ENCODE measurements at regions not wholly inside any gene's neighbourhood (a gene's known extent, or its start where the extent isn't known, plus 50 kb on each side); places are given as distances from the start of the nearest gene placed in this dataset.

DNA sequence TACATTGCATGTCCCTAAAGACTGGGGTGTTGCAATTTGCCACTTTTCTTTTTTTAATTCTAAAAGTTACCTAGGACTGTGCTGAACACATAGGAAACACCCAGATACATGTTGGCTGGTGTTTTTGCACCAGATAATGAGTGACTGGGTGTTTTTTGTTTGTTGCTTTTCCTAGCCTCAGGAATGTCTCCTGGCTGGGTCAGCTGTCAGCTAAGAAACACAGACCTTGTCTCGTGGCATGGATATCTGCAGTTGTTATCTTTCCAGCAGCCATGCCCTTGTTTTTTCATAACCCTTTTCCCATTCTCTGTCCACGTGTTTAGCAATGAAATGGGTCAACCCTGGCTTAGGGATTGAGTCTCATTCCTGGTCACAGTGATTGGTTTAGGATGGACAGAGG, 433.9 kb upstream of the ZMIZ1 start:
- in situ Hi-C loops (cut with HindIII; ENCODE audit: low sequenced_read_pairs), result no loop called here
- no peak overlapping the region for H3K4me3 ChIP-seq (ENCODE audit: low read depth, low read length)
- no peak for DNase-seq (ENCODE audit: low read depth)
- TF ChIP-seq, protein P1, sequence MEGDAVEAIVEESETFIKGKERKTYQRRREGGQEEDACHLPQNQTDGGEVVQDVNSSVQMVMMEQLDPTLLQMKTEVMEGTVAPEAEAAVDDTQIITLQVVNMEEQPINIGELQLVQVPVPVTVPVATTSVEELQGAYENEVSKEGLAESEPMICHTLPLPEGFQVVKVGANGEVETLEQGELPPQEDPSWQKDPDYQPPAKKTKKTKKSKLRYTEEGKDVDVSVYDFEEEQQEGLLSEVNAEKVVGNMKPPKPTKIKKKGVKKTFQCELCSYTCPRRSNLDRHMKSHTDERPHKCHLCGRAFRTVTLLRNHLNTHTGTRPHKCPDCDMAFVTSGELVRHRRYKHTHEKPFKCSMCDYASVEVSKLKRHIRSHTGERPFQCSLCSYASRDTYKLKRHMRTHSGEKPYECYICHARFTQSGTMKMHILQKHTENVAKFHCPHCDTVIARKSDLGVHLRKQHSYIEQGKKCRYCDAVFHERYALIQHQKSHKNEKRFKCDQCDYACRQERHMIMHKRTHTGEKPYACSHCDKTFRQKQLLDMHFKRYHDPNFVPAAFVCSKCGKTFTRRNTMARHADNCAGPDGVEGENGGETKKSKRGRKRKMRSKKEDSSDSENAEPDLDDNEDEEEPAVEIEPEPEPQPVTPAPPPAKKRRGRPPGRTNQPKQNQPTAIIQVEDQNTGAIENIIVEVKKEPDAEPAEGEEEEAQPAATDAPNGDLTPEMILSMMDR (IDR thresholded peaks at IDR 0.05; ENCODE audit: low read depth, low read length, missing control alignments), result no peak

DNA sequence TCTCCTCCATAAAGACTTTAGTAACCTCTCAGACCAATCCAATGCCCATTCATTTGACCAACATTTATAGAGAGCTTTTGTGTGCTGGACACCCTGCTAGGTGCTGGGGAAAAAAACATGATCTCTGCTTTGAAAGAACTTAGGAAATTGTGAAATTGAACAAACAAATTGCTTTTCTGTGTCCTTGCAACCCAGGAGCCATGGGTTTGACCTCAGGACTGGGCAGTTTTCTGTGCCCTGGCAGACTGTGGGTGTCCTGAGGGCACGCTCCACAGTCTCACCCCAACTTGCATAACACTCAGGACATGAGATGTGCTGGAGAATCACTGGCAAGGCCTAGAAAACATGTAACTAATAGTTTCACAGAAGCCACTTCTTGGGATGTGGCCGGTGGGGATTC, 429.1 kb upstream of the ZMIZ1 start:
- no peak overlapping the region for H3K4me3 ChIP-seq (ENCODE audit: low read depth, low read length)
- in situ Hi-C loops (cut with HindIII; ENCODE audit: low sequenced_read_pairs), result no loop called here
- TF ChIP-seq, protein P1 (IDR thresholded peaks at IDR 0.05; ENCODE audit: low read depth, low read length, missing control alignments), result no peak
- DNase-seq (ENCODE audit: low read depth), result no peak

DNA sequence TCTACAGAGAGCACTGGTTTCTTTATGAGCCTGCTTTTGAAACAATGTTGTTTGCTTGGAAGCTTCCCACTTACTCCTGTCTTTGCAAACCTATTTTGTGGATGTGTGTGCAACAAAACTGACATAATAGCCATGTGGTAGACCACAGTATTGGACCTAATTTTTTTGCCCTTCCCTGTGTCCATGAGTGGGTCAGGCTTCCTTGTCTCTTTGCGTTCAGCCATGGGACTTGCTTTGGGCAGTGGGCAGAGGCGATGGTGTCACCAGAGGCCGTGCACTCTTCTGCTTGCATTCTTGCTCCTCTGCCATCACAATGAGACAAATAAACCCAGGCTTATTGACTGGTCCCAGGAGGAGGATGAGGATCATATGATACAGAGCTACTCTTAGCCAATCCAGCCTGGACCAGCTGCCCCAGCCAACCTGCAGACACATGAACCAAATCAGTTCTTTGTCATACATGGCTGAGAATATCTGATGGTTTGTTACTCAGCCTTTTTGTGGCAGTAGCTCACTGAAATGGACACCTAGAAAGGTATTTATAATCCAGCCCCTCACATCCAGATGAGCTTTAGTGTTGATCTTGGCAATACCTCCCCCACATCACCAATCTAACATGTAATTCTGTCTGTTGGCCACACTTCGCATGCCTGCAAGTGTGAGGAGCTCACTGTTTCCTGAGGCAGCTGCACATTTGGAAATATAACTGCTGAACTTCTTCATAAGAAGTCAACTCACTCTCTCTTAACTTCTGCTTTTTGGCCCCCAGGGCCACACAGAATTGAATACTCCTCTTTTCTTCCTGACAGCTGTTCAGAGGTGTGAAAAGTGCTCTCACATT, 427.8 kb upstream of the ZMIZ1 start:
- no peak overlapping the region for H3K4me3 ChIP-seq (ENCODE audit: low read depth, low read length)
- DNase-seq (ENCODE audit: low read depth), result no peak
- in situ Hi-C loops (cut with HindIII; ENCODE audit: low sequenced_read_pairs), result no loop called here
- TF ChIP-seq, protein P1 (IDR thresholded peaks at IDR 0.05; ENCODE audit: low read depth, low read length, missing control alignments), result no peak

DNA sequence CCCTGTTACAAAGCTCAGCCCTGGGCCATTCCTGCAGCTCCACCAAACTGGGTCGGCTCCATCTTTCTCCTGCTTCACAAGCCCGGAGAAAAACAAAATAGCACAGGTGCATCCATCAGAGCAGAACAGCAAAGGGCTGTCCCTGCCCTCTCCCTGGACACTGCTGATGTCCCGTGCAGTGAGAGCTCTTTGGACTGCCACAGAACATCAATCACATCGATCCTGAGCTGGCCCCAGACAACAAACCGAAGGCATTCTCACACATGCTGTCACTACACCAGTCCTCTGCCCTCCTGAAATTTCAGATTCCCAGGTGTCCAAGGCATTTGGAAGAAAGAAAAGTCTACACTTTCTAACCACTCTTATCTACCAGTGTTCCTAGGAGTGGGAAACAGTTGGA, 427.1 kb upstream of the ZMIZ1 start:
- in situ Hi-C loops (cut with HindIII; ENCODE audit: low sequenced_read_pairs), result no loop called here
- TF ChIP-seq, protein P1 (IDR thresholded peaks at IDR 0.05; ENCODE audit: low read depth, low read length, missing control alignments), result no peak
- DNase-seq (ENCODE audit: low read depth), result no peak
- H3K4me3 ChIP-seq (ENCODE audit: low read depth, low read length), result no peak overlapping the region

DNA sequence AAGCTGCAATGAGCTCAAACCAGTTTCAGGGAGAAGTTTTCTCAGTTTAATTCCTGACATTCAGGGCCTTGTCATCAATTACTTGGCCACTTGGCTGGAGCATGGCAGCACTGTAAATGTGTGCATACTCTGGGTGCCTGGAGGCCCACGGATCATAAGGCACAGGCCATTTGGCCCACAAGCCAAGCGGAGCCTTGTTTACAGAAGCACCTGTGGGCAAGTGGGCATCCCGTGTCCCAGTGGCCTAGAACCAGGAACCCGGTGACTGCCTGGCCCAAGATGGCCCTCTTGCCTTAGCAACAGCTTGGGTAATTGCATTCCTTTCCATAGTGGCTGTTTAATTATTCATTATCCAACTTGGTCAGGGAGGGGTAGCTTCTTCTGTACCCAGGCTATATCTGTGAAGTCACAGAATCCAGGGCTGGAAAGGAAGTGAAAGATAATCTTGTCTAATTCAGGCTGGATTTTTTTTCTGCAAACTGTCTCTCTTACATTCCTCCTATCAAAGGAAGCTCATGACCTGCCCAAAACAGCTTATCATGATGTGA, 426.4 kb upstream of the ZMIZ1 start:
- in situ Hi-C loops (cut with HindIII; ENCODE audit: low sequenced_read_pairs), result no loop called here
- no peak overlapping the region for H3K4me3 ChIP-seq (ENCODE audit: low read depth, low read length)
- TF ChIP-seq, protein P1 (IDR thresholded peaks at IDR 0.05; ENCODE audit: low read depth, low read length, missing control alignments), result no peak
- no peak for DNase-seq (ENCODE audit: low read depth)

DNA sequence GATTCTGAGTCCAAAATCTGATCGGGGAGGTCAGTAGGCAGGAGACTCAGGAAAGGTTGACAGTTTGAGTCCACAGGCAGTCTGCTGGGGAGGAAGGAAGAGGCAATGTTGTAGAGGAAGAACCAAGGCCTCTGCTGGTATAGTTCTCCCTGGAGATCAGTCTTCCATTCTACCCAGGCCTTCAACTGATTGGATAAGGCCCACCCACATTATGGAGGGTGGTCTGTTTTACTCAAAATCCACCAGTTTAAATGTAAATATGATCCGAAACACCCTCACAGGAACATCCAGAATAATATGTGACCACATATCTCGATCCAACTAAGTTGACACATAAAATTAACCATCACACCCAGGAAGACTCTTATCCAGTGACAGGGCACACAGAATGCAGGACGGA, 425.3 kb upstream of the ZMIZ1 start:
- TF ChIP-seq, protein P1 (IDR thresholded peaks at IDR 0.05; ENCODE audit: low read depth, low read length, missing control alignments), result no peak
- DNase-seq (ENCODE audit: low read depth), result no peak
- in situ Hi-C loops (cut with HindIII; ENCODE audit: low sequenced_read_pairs), result no loop called here
- H3K4me3 ChIP-seq (ENCODE audit: low read depth, low read length), result no peak overlapping the region
